WTC11 (cell line): ENCODE measurements at regions not wholly inside any gene's neighbourhood (a gene's known extent, or its start where the extent isn't known, plus 50 kb on each side); places are given as distances from the start of the nearest gene placed in this dataset.

ENCODE experiments used
- ATAC-seq: fragments of 200-7000 bp; cut with Tn5 transposase; 2 replicates; pipeline ENCODE4 v1.10.0; 2021; ENCODE audit warnings: mild to moderate bottlenecking, moderate library complexity
- CTCF ChIA-PET: fragments of 300-600 bp; sonication (Branson Sonifier 250); formaldehyde crosslinking; loops from one replicate; lab custom pipeline; 2021; ENCODE audit warnings: antibody characterized with exemption; lab: Charles Lee
- POLR2A ChIA-PET: fragments of 350-600 bp; sonication (Branson Sonifier 250); formaldehyde crosslinking; loops from one replicate; lab custom pipeline; 2021; ENCODE audit warnings: antibody characterized with exemption; lab: Charles Lee
- DNase-seq: peaks from one replicate; pipeline ENCODE4 v3.0.0; 2021; ENCODE audit warnings: low spot score
- H3K27ac Mint-ChIP-seq: 2 replicates; pipeline ENCODE4 v1.8.0; 2021; ENCODE audit warnings: mixed read lengths
- H3K27me3 Mint-ChIP-seq: 2 replicates; pipeline ENCODE4 v1.8.0; 2021; ENCODE audit warnings: low read depth, mild to moderate bottlenecking, moderate library complexity, mixed read lengths
- H3K36me3 Mint-ChIP-seq: 2 replicates; pipeline ENCODE4 v1.8.0; 2021; ENCODE audit warnings: mixed read lengths
- H3K4me1 Mint-ChIP-seq: 2 replicates; pipeline ENCODE4 v1.8.0; 2022; ENCODE audit warnings: mixed read lengths
- H3K4me3 Mint-ChIP-seq: 2 replicates; pipeline ENCODE4 v1.8.0; 2021; ENCODE audit warnings: mild to moderate bottlenecking, moderate library complexity, mixed read lengths
- H3K9me3 Mint-ChIP-seq: 2 replicates; pipeline ENCODE4 v1.8.0; 2021; ENCODE audit warnings: mixed read lengths
- ATF2 ChIP-seq: sonication (generic); formaldehyde crosslinking; IDR thresholded peaks from 2 replicates; pipeline ENCODE4 v1.8.1; 2022; ENCODE audit warnings: low read depth, missing genetic modification reagents, borderline replicate concordance
- CBFB ChIP-seq: sonication (generic); formaldehyde crosslinking; IDR thresholded peaks from 2 replicates; pipeline ENCODE4 v1.8.1; 2022; ENCODE audit warnings: mild to moderate bottlenecking, low read depth, missing genetic modification reagents
- FOXK1 ChIP-seq: sonication (generic); formaldehyde crosslinking; IDR thresholded peaks from 2 replicates; pipeline ENCODE4 v1.8.0; 2022; ENCODE audit warnings: mild to moderate bottlenecking, moderate library complexity, missing genetic modification reagents
- HMGA2 ChIP-seq: fragments of 250-450 bp; sonication (Bioruptor Pico); IDR thresholded peaks from 2 replicates; pipeline ENCODE4 v1.4.0; 2021; ENCODE audit warnings: mild to moderate bottlenecking, moderate library complexity
- IRF2 ChIP-seq: sonication (generic); formaldehyde crosslinking; IDR thresholded peaks from 2 replicates; pipeline ENCODE4 v1.8.0; 2022; ENCODE audit warnings: low read depth, missing genetic modification reagents, borderline replicate concordance
- JUN ChIP-seq: sonication (generic); formaldehyde crosslinking; IDR thresholded peaks from 2 replicates; pipeline ENCODE4 v1.8.0; 2023; ENCODE audit warnings: mild to moderate bottlenecking, missing genetic modification reagents
- KAT7 ChIP-seq: sonication (generic); formaldehyde crosslinking; IDR thresholded peaks from 2 replicates; pipeline ENCODE4 v1.8.1; 2023; ENCODE audit warnings: missing genetic modification reagents, mild to moderate bottlenecking, borderline replicate concordance
- OVOL2 ChIP-seq: fragments of 250-450 bp; sonication (Bioruptor Pico); IDR thresholded peaks from 2 replicates; pipeline ENCODE4 v1.9.0; 2021; ENCODE audit warnings: mild to moderate bottlenecking, borderline replicate concordance
- PRRX2 ChIP-seq: fragments of 250-450 bp; sonication (Bioruptor Pico); IDR thresholded peaks from 2 replicates; pipeline ENCODE4 v1.8.0; 2021; ENCODE audit warnings: mild to moderate bottlenecking
- TCF7 ChIP-seq: sonication (generic); formaldehyde crosslinking; IDR thresholded peaks from 2 replicates; pipeline ENCODE4 v1.8.0; 2022; ENCODE audit warnings: mild to moderate bottlenecking, low read depth, missing genetic modification reagents, moderate library complexity
- TEAD4 ChIP-seq: sonication (generic); formaldehyde crosslinking; IDR thresholded peaks from 2 replicates; pipeline ENCODE4 v1.8.0; 2022; ENCODE audit warnings: mild to moderate bottlenecking, missing genetic modification reagents
- TP53 ChIP-seq: sonication (generic); formaldehyde crosslinking; IDR thresholded peaks from 2 replicates; pipeline ENCODE4 v1.8.1; 2023; ENCODE audit warnings: mild to moderate bottlenecking, missing genetic modification reagents
- ZBTB43 ChIP-seq: sonication (generic); formaldehyde crosslinking; IDR thresholded peaks from 2 replicates; pipeline ENCODE4 v1.8.1; 2023; ENCODE audit warnings: mild to moderate bottlenecking, missing genetic modification reagents
- TF ChIP-seq, protein P1 (sequence below): fragments of 250-450 bp; sonication (Bioruptor Pico); conservative IDR thresholded peaks from 2 replicates; pipeline ENCODE4 v1.9.0; 2021; ENCODE audit warnings: mild to moderate bottlenecking
- TF ChIP-seq, protein P2 (sequence below): fragments of 200-600 bp; IDR thresholded peaks from 2 replicates; pipeline ENCODE4 v1.8.0; 2022; ENCODE audit warnings: antibody characterized with exemption
- TF ChIP-seq, protein P3 (sequence below): sonication (generic); formaldehyde crosslinking; IDR thresholded peaks from 2 replicates; pipeline ENCODE4 v1.8.1; 2023; ENCODE audit warnings: mild to moderate bottlenecking, missing genetic modification reagents, moderate library complexity

DNA sequence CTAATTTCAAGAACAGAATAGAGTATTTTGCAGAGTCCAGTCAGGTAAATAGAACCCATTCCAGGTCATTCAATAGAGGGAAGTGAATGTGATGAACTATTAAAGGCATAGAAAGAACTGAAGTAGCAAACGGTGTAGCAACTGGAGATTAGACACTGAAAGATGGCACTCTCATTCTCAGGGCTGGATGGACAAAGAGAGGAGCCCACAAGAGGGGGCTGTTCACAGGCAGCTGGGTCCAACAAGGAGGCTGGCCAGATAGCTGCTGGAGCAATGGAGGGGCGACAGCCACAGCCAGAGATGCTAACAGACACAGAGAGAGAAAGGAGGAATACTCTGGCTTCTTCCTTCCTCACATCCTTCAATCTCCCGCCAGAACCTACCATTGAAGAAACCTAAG is 93.1 kb upstream of the SMARCA2 start:
- Mint-ChIP-seq H3K36me3 (no peaks in the 10 kb centered on the region), H3K27ac (no peak overlapping the region), H3K27me3 (no peaks in the 10 kb centered on the region), H3K9me3 (0 out of 2 replicates have a peak, but pooled peaks cover 3% of the 10 kb centered on the region), H3K4me3 (no peak overlapping the region), H3K4me1 (peaks cover 22% of the 10 kb centered on the region)
- TF ChIP-seq TP53 (CRISPR knock-in tag) (no peak), ZBTB43 (CRISPR knock-in tag) (no peak), FOXK1 (CRISPR knock-in tag) (no peak), JUN (no peak), ATF2 (CRISPR knock-in tag) (no peak), TEAD4 (no peak), CBFB (CRISPR knock-in tag) (no peak)
- peak; percentile 50; the same call in 1 of the 2 replicates for ATAC-seq
- ChIA-PET CTCF (interaction anchor here (0.7 to 2.2 kb wide), 4 partner anchors 18 to 194 kb away, joined by 3 to 12 read pairs (median 5); no protein-coding TSS in a partner anchor), POLR2A (no interaction called here)
- peak; percentile 23 for DNase-seq

- peaks cover 11% of the 10 kb centered on the region for H3K4me1 Mint-ChIP-seq
- H3K27ac Mint-ChIP-seq: no peak overlapping the region
- CTCF ChIA-PET: interaction anchor here (0.6 to 1.7 kb wide), 2 partner anchors 8 to 12 kb away, joined by 4 to 5 read pairs; no protein-coding TSS in a partner anchor
- H3K4me3 Mint-ChIP-seq: no peak overlapping the region
- H3K27me3 Mint-ChIP-seq: peaks cover 1% of the 10 kb centered on the region; the same call in 1 of the 2 replicates
- DNase-seq (no peak), ATAC-seq (no peak)
- POLR2A ChIA-PET: no interaction called here
- 0 out of 2 replicates have a peak, but pooled peaks cover 6% of the 10 kb centered on the region for H3K9me3 Mint-ChIP-seq
- H3K36me3 Mint-ChIP-seq: no peaks in the 10 kb centered on the region
- TF ChIP-seq HMGA2 (CRISPR knock-in tag): no peak
- no peak for TF ChIP-seq IRF2 (CRISPR knock-in tag)
- TF ChIP-seq, protein P1, sequence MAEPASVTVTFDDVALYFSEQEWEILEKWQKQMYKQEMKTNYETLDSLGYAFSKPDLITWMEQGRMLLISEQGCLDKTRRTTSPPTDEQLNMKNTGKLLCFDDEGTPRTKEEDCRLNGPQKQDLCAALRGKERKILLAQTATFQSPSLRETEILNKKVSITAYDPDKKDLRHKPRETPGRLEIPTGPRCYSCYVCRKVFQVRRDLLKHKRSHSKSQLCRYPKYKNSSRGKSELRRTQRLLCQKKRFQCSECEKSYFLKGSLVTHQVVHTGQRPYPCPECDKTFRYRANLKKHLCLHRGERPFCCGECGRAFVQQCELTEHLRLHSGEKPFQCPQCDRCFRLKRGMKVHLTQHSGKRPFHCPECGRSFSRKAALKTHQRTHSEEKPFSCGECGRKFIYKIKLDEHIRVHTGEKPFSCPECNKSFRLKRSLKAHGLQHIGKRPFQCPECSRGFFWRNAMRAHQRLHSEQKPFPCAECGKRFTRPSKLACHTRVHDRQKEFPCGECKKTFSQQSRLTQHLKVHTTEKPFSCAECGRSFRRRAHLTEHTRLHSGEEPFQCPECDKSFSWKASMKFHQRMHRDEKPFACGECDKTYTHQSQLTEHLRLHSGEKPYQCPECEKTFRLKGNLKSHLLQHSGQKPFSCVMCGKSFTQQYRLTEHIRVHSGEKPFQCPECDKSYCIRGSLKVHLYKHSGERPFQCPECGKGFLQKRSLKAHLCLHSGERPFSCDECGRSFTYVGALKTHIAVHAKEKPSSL (CRISPR knock-in tag): no peak
- TF ChIP-seq, protein P2, sequence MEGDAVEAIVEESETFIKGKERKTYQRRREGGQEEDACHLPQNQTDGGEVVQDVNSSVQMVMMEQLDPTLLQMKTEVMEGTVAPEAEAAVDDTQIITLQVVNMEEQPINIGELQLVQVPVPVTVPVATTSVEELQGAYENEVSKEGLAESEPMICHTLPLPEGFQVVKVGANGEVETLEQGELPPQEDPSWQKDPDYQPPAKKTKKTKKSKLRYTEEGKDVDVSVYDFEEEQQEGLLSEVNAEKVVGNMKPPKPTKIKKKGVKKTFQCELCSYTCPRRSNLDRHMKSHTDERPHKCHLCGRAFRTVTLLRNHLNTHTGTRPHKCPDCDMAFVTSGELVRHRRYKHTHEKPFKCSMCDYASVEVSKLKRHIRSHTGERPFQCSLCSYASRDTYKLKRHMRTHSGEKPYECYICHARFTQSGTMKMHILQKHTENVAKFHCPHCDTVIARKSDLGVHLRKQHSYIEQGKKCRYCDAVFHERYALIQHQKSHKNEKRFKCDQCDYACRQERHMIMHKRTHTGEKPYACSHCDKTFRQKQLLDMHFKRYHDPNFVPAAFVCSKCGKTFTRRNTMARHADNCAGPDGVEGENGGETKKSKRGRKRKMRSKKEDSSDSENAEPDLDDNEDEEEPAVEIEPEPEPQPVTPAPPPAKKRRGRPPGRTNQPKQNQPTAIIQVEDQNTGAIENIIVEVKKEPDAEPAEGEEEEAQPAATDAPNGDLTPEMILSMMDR: no peak
- TF ChIP-seq KAT7: no peak
- TF ChIP-seq TP53 (CRISPR knock-in tag): no peak
- no peak for TF ChIP-seq OVOL2 (CRISPR knock-in tag)
- TF ChIP-seq, protein P3, sequence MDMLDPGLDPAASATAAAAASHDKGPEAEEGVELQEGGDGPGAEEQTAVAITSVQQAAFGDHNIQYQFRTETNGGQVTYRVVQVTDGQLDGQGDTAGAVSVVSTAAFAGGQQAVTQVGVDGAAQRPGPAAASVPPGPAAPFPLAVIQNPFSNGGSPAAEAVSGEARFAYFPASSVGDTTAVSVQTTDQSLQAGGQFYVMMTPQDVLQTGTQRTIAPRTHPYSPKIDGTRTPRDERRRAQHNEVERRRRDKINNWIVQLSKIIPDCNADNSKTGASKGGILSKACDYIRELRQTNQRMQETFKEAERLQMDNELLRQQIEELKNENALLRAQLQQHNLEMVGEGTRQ (CRISPR knock-in tag): no peak
- TF ChIP-seq TCF7 (CRISPR knock-in tag): no peak
- TF ChIP-seq PRRX2 (CRISPR knock-in tag): no peak
Observed at GRCh38 chr9:1927546-1927945, 87.6 kb upstream of the SMARCA2 start.
